ENCODE measurements at regions not wholly inside any gene's neighbourhood (a gene's known extent, or its start where the extent isn't known, plus 50 kb on each side); places are given as distances from the start of the nearest gene placed in this dataset.

- TF ChIP-seq, protein P1, sequence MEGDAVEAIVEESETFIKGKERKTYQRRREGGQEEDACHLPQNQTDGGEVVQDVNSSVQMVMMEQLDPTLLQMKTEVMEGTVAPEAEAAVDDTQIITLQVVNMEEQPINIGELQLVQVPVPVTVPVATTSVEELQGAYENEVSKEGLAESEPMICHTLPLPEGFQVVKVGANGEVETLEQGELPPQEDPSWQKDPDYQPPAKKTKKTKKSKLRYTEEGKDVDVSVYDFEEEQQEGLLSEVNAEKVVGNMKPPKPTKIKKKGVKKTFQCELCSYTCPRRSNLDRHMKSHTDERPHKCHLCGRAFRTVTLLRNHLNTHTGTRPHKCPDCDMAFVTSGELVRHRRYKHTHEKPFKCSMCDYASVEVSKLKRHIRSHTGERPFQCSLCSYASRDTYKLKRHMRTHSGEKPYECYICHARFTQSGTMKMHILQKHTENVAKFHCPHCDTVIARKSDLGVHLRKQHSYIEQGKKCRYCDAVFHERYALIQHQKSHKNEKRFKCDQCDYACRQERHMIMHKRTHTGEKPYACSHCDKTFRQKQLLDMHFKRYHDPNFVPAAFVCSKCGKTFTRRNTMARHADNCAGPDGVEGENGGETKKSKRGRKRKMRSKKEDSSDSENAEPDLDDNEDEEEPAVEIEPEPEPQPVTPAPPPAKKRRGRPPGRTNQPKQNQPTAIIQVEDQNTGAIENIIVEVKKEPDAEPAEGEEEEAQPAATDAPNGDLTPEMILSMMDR (IDR thresholded peaks at IDR 0.05): no peak
- no peak for TF ChIP-seq POLR2A (IDR thresholded peaks at IDR 0.05)
Observed at GRCh38 chr16:5533321-5533888, 435.8 kb upstream of the EEF2KMT start.
